Esophagus squamous epithelium (tissue), 5 donors: ENCODE measurements at regions not wholly inside any gene's neighbourhood (a gene's known extent, or its start where the extent isn't known, plus 50 kb on each side); places are given as distances from the start of the nearest gene placed in this dataset.

Experiments
- DNase-seq: peaks from one replicate; lab custom pipeline; 2025; lab: John Stamatoyannopoulos, UW
- H3K27ac ChIP-seq, 4 donors: fragments of 200-600 bp; sonication (generic); one replicate each; pipeline ENCODE4 v1.5.1; 2016 to 2019; ENCODE audit warnings: mild to moderate bottlenecking in 1 of 4
- H3K27me3 ChIP-seq, 4 donors: fragments of 200-600 bp; sonication (generic); 1 replicate in 3 of 4; 2 replicates in 1 of 4; pipeline versions ENCODE4 v1.5.1 to v1.6.0; 2017 to 2021; ENCODE audit warnings: antibody characterized with exemption in 1 of 4
- H3K36me3 ChIP-seq, 3 donors: fragments of 200-600 bp; sonication (generic); one replicate each; pipeline ENCODE4 v1.5.1; 2016 to 2019
- H3K4me1 ChIP-seq, 3 donors: fragments of 200-600 bp; sonication (generic); one replicate each; pipeline ENCODE4 v1.5.1; 2017 to 2019
- H3K4me3 ChIP-seq, 4 donors: fragments of 200-600 bp; sonication (generic); 1 replicate in 3 of 4; 2 replicates in 1 of 4; pipeline ENCODE4 v1.5.1; 2016 to 2019; ENCODE audit warnings: mild to moderate bottlenecking in 2 of 4, moderate library complexity in 1 of 4
- H3K9me3 ChIP-seq, 3 donors: fragments of 200-600 bp; sonication (generic); one replicate each; pipeline ENCODE4 v1.5.1; 2016 to 2019
- CTCF ChIP-seq, 6 experiments: fragments of 450-650 bp in 4 of 6; fragments of 200-600 bp in 2 of 6; sonication (generic) in 2 of 6; IDR thresholded peaks; one replicate each; pipeline ENCODE4 v1.5.1; 2016 to 2019; ENCODE audit warnings: antibody characterized with exemption in 6 of 6, mild to moderate bottlenecking in 4 of 6, moderate library complexity in 4 of 6
- POLR2A ChIP-seq, 4 donors: fragments of 450-650 bp; IDR thresholded peaks; one replicate each; pipeline ENCODE4 v1.6.1; 2017; ENCODE audit warnings: antibody characterized with exemption in 4 of 4, mild to moderate bottlenecking in 4 of 4, moderate library complexity in 3 of 4
- WGBS, 2 donors: methylation state at CpG; one replicate each; pipeline ENCODE4 v1.1.5; 2018; 5-methylcytosine and 5-hydroxymethylcytosine counted together
- intact Hi-C: fragments of 100-400 bp; cut with DNase I; formaldehyde crosslinking; loops from one replicate; pipeline ENCODE4 v1.15.0; 2022
- small RNA-seq, 4 donors: library from RNA; depleted of rRNA; stranded (forward); fragments of <200 nt; gene quantifications; one replicate each; pipeline ENCODE3, GENCODE V24; 2016
- donor health status: DM: yes; HTN: yes; CAD: no.

GRCh38 chr1:244914761-244915160, 50.4 kb upstream of the HNRNPU start:
- Histone ChIP-seq H3K4me1 (peaks cover 0 to 16% (median 5%) of the 10 kb centered on the region in 3 donors), H3K9me3 (no peaks in the 10 kb centered on the region), H3K4me3 (no peak overlapping the region), H3K27ac (no peak overlapping the region), H3K27me3 (no peaks in the 10 kb centered on the region), H3K36me3 (no peaks in the 10 kb centered on the region)
- DNase-seq: no peak
- TF ChIP-seq CTCF (IDR thresholded peaks at IDR 0.05): no peak
- no peak for TF ChIP-seq POLR2A (IDR thresholded peaks at IDR 0.05)
- intact Hi-C loops: no loop called here
- 83 to 85% methylated on average over 4 of the region's 4 CpGs for WGBS, 2 donors

Small RNAs in the stretch of these regions (small RNA-seq; reads per million reads assigned to genes)
- gene RNU6-1089P: 0 reads per million in 4 donors
- gene RNU6-947P: 0 reads per million in 4 donors
- 0 reads per million in 4 donors for gene RNU6-999P
